K562 (cell line): ENCODE measurements at regions not wholly inside any gene's neighbourhood (a gene's known extent, or its start where the extent isn't known, plus 50 kb on each side); places are given as distances from the start of the nearest gene placed in this dataset.

Experiments used
- ATAC-seq: fragments of 200-7000 bp; cut with Tn5 transposase; 3 replicates; pipeline ENCODE4 v1.9.1; 2020; ENCODE audit warnings: moderate library complexity
- BruUV-seq: library from RNA; stranded (reverse); fragments of 400-500 nt; replicated peaks from 2 replicates; lab custom pipeline; 2021; lab: Mats Ljungman, UMichigan
- CTCF ChIA-PET: fragments of 300-600 bp; formaldehyde crosslinking; extraction: SDS; loops from one replicate; lab custom pipeline; 2021; ENCODE audit warnings: low intra/inter-chr PET ratio; lab: Yijun Ruan, JAX
- POLR2A ChIA-PET: fragments of 300-600, 350-650 bp; sonication (Branson Sonifier 250); formaldehyde crosslinking; extraction: SDS; loops from one replicate; lab custom pipeline; 2021; ENCODE audit warnings: antibody characterized with exemption, inconsistent platforms; lab: Yijun Ruan, JAX
- DNase-seq, 4 experiments: peaks; one replicate each; pipeline versions ENCODE4 v3.0.0 to v3.0.0-alpha.2; 2011 to 2018; ENCODE audit warnings: low spot score in 3 of 4, mixed read lengths in 3 of 4; ENCODE audit errors: extremely low read depth in 1 of 4
- FAIRE-seq: peaks from 2 replicates; lab custom pipeline; 2011; peaks lifted over from hg19 to GRCh38; lab: Jason Lieb, UNC
- H2AFZ ChIP-seq: 2 replicates; pipeline ENCODE4 v1.6.0; 2011; ENCODE audit warnings: low read depth, low read length, control low read depth, inconsistent platforms
- H3K27ac ChIP-seq: fragments of 200-600 bp; 3 replicates; pipeline ENCODE4 v1.8.0; 2011; ENCODE audit warnings: low read depth, mild to moderate bottlenecking, control low read depth, inconsistent platforms, low read length, moderate library complexity, mixed read lengths; ENCODE audit errors: extremely low read depth
- H3K27me3 ChIP-seq, 2 experiments: fragments of 300-600 bp in 1 of 2; 2 replicates in 1 of 2; 3 replicates in 1 of 2; pipeline versions ENCODE4 v1.6.0 to v1.8.0; 2011; ENCODE audit warnings: inconsistent platforms in 2 of 2, low read length in 2 of 2, mild to moderate bottlenecking in 1 of 2, mixed read lengths in 1 of 2, moderate library complexity in 1 of 2; ENCODE audit not compliant: control insufficient read depth in 2 of 2, insufficient read depth in 2 of 2
- H3K36me3 ChIP-seq: fragments of 300-600 bp; 3 replicates; pipeline ENCODE4 v1.8.0; 2011; ENCODE audit warnings: mild to moderate bottlenecking, low read length, inconsistent platforms; ENCODE audit not compliant: control insufficient read depth, insufficient read depth
- H3K4me1 ChIP-seq, 2 experiments: fragments of 200-600 bp in 1 of 2; replicated peaks in 1 of 2; 2 replicates in 1 of 2; 3 replicates in 1 of 2; pipeline versions ENCODE4 v1.5.1 to v1.8.0; 2011; ENCODE audit warnings: inconsistent platforms in 2 of 2, low read length in 2 of 2, mild to moderate bottlenecking in 1 of 2, mixed read lengths in 1 of 2, moderate library complexity in 1 of 2; ENCODE audit not compliant: control insufficient read depth in 2 of 2, insufficient read depth in 2 of 2
- H3K4me2 ChIP-seq: 2 replicates; pipeline ENCODE4 v1.6.1; 2011; ENCODE audit warnings: low read length, control low read depth, inconsistent platforms, mixed read lengths; ENCODE audit not compliant: insufficient read depth
- H3K4me3 ChIP-seq: fragments of 200-600 bp; sonication (generic), shearing (Covaris generic); 2 replicates; pipeline ENCODE4 v1.5.1; 2016; ENCODE audit warnings: control low read depth, inconsistent platforms
- H3K79me2 ChIP-seq: fragments of 200-600 bp; 3 replicates; pipeline ENCODE4 v1.8.0; 2011; ENCODE audit warnings: low read length, inconsistent platforms; ENCODE audit not compliant: control insufficient read depth, insufficient read depth
- H3K9ac ChIP-seq, 2 experiments: 2 replicates each; pipeline versions ENCODE4 v1.6.0 to v1.6.1; 2011; ENCODE audit warnings: low read depth in 2 of 2, low read length in 2 of 2, control low read depth in 1 of 2, inconsistent platforms in 1 of 2, mild to moderate bottlenecking in 1 of 2, mixed read lengths in 1 of 2; ENCODE audit not compliant: insufficient read depth in 1 of 2
- H3K9me1 ChIP-seq: one replicate; pipeline ENCODE4 v1.6.0; 2011; ENCODE audit warnings: inconsistent platforms, mild to moderate bottlenecking, low read length, moderate library complexity; ENCODE audit not compliant: control insufficient read depth, insufficient read depth
- H3K9me3 ChIP-seq: replicated peaks from 2 replicates; pipeline ENCODE4 v1.5.1; 2011; ENCODE audit warnings: low read depth, low read length, inconsistent platforms; ENCODE audit not compliant: control insufficient read depth, insufficient read depth
- H4K20me1 ChIP-seq: replicated peaks from 2 replicates; pipeline ENCODE4 v1.6.1; 2011; ENCODE audit warnings: low read length, inconsistent platforms, mixed read lengths; ENCODE audit not compliant: control insufficient read depth, insufficient read depth
- DPF2 ChIP-seq: fragments of 450-650 bp; IDR thresholded peaks from 2 replicates; pipeline ENCODE4 v1.6.1; 2016
- EGR1 ChIP-seq: fragments of 450-650 bp; conservative IDR thresholded peaks from 2 replicates; pipeline ENCODE4 v1.6.1; 2017; ENCODE audit warnings: mild to moderate bottlenecking
- HMG20B ChIP-seq: fragments of 250-450 bp; sonication (Bioruptor Pico); IDR thresholded peaks from 2 replicates; pipeline ENCODE4 v1.5.0; 2021; ENCODE audit warnings: mild to moderate bottlenecking
- WGBS: fragments of 100-300 bp; shearing (Covaris generic); methylation state at CpG from one replicate; pipeline ENCODE4 v1.1.6; 2016; ENCODE audit warnings: low coverage, mixed read lengths; ENCODE audit not compliant: insufficient coverage; ENCODE audit errors: missing lambda C conversion rate; 5-methylcytosine and 5-hydroxymethylcytosine counted together
- in situ Hi-C: fragments of 300-500 bp; cut with MboI; formaldehyde crosslinking; loops from 4 replicates; pipeline ENCODE4 v1.15.0; 2018; ENCODE audit warnings: inconsistent platforms, mixed read lengths
- intact Hi-C: fragments of 100-400 bp; cut with micrococcal nuclease; formaldehyde crosslinking; loops from 2 replicates; pipeline ENCODE4 v1.14.2; 2022
- TF ChIP-seq, protein P1 (sequence below): fragments of 250-450 bp; sonication (Bioruptor Pico); IDR thresholded peaks from 2 replicates; pipeline ENCODE4 v1.4.0; 2020; ENCODE audit warnings: mild to moderate bottlenecking, moderate library complexity

DNA sequence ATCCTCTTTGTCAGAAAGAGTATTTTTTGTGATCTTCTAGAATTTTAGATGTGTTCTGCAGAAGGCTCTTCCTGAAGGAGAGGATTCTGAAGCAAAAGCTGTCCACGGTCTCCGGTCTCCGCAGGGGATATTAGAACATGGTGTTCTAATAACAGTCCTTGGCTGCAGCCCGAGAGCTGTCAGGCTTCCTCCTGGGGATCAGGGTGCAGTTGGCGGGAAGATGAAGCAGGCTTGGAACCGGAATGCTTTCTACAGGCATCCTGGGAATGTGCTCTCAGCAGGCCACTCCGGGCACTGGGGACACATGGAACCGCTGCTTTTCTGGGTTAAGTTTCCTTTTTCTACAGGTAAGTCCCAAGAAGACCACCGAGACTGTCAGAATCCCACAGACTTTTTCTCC lies 118.6 kb upstream of the PARD3 start:
- peaks cover 17 to 22% of the 10 kb centered on the region in 2 experiments for H3K27me3 ChIP-seq
- ATAC-seq (no peak), FAIRE-seq (no peak), DNase-seq (no peak)
- CTCF ChIA-PET, result no interaction called here
- 15% methylated on average over 9 of the region's 9 CpGs for WGBS
- no peak overlapping the region for H2AFZ ChIP-seq
- no peak overlapping the region for H3K9ac ChIP-seq
- no peaks in the 10 kb centered on the region; a peak in 1 of 5 replicates for H3K4me1 ChIP-seq
- no TSS peak for BruUV-seq
- H4K20me1 ChIP-seq, result no peaks in the 10 kb centered on the region
- in situ Hi-C loops, result no loop called here
- intact Hi-C loops, result no loop called here
- no peaks in the 10 kb centered on the region for H3K9me3 ChIP-seq
- POLR2A ChIA-PET, result interaction anchor here (0.6 kb wide), 2 partner anchors 28 to 144 kb away, joined by 3 read pairs; no protein-coding TSS in a partner anchor
- no peak overlapping the region for H3K27ac ChIP-seq
- no peaks in the 10 kb centered on the region for H3K9me1 ChIP-seq
- H3K4me2 ChIP-seq, result no peak overlapping the region
- no peaks in the 10 kb centered on the region for H3K36me3 ChIP-seq
- TF ChIP-seq HMG20B (CRISPR knock-in tag), result no peak
- TF ChIP-seq, protein P1, sequence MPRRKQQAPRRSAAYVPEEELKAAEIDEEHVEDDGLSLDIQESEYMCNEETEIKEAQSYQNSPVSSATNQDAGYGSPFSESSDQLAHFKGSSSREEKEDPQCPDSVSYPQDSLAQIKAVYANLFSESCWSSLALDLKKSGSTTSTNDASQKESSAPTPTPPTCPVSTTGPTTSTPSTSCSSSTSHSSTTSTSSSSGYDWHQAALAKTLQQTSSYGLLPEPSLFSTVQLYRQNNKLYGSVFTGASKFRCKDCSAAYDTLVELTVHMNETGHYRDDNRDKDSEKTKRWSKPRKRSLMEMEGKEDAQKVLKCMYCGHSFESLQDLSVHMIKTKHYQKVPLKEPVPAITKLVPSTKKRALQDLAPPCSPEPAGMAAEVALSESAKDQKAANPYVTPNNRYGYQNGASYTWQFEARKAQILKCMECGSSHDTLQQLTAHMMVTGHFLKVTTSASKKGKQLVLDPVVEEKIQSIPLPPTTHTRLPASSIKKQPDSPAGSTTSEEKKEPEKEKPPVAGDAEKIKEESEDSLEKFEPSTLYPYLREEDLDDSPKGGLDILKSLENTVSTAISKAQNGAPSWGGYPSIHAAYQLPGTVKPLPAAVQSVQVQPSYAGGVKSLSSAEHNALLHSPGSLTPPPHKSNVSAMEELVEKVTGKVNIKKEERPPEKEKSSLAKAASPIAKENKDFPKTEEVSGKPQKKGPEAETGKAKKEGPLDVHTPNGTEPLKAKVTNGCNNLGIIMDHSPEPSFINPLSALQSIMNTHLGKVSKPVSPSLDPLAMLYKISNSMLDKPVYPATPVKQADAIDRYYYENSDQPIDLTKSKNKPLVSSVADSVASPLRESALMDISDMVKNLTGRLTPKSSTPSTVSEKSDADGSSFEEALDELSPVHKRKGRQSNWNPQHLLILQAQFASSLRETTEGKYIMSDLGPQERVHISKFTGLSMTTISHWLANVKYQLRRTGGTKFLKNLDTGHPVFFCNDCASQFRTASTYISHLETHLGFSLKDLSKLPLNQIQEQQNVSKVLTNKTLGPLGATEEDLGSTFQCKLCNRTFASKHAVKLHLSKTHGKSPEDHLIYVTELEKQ (CRISPR knock-in tag), result no peak
- no peak for TF ChIP-seq DPF2
- no peak for TF ChIP-seq EGR1
- no peak overlapping the region for H3K4me3 ChIP-seq
- no peaks in the 10 kb centered on the region for H3K79me2 ChIP-seq
